ENCODE measurements at regions not wholly inside any gene's neighbourhood (a gene's known extent, or its start where the extent isn't known, plus 50 kb on each side); places are given as distances from the start of the nearest gene placed in this dataset.
"Not testable (repeated sequence)": the region's sequence is repeated elsewhere in the genome, so short reads cannot be mapped to it uniquely, and the experiment has no call there.

- intact Hi-C loops (cut with micrococcal nuclease), result loop anchor here (10.0 kb wide), 1 partner anchor 1415 kb away; the partner anchor contains the start of gene EFNA5
- H3K27me3 ChIP-seq (ENCODE audit: insufficient read depth, low read length); H2AFZ ChIP-seq (ENCODE audit: low read depth, low read length, poor library complexity, severe bottlenecking); H3K79me2 ChIP-seq (ENCODE audit: insufficient read depth, low read length); RAD21 ChIA-PET (ENCODE audit: low non-redundant PET in 1 of 2, low total read pairs in 2 of 2, uncharacterized antibody in 2 of 2, unreplicated experiment in 2 of 2); H3K36me3 ChIP-seq (ENCODE audit: control insufficient read depth in 1 of 2, insufficient read depth in 2 of 2, low read length in 2 of 2); H3K4me3 ChIP-seq (replicated peaks in 1 of 2; ENCODE audit: low read depth in 1 of 2, low read length in 2 of 2); H3K9me2 ChIP-seq (ENCODE audit: insufficient read depth); DNase-seq (ENCODE audit: low read depth, low spot score); H3K9me3 ChIP-seq (ENCODE audit: control insufficient read depth in 1 of 2, insufficient read depth in 1 of 2, low read depth in 1 of 2, low read length in 2 of 2); H3K4me2 ChIP-seq (ENCODE audit: low read length); H3K9ac ChIP-seq (ENCODE audit: low read length); H3K27ac ChIP-seq (ENCODE audit: low read depth, low read length); ATAC-seq; POLR2A ChIA-PET; BruUV-seq (replicated peaks); H4K20me1 ChIP-seq (ENCODE audit: insufficient read depth); H3K4me1 ChIP-seq (ENCODE audit: control insufficient read depth in 1 of 2, insufficient read depth in 2 of 2, low read length in 2 of 2): not testable (repeated sequence)
- CTCF ChIA-PET, result interaction anchor here (1.0 kb wide), 1 partner anchor 10 kb away, joined by 4 read pairs; no protein-coding TSS in a partner anchor
Measured at GRCh38 chr5:106259431-106260090, 1411.2 kb downstream of the EFNA5 start.

- Histone ChIP-seq H4K20me1 (ENCODE audit: insufficient read depth) (no peaks in the 10 kb centered on the region), H3K4me3 (replicated peaks in 1 of 2; ENCODE audit: low read depth in 1 of 2, low read length in 2 of 2) (no peak overlapping the region), H3K9me2 (ENCODE audit: insufficient read depth) (no peaks in the 10 kb centered on the region; the same call in 1 of the 2 replicates), H2AFZ (ENCODE audit: low read depth, low read length, poor library complexity, severe bottlenecking) (no peak overlapping the region), H3K27me3 (ENCODE audit: insufficient read depth, low read length) (no peaks in the 10 kb centered on the region), H3K9ac (ENCODE audit: low read length) (no peak overlapping the region), H3K36me3 (ENCODE audit: control insufficient read depth in 1 of 2, insufficient read depth in 2 of 2, low read length in 2 of 2) (no peaks in the 10 kb centered on the region), H3K79me2 (ENCODE audit: insufficient read depth, low read length) (no peaks in the 10 kb centered on the region), H3K4me1 (ENCODE audit: control insufficient read depth in 1 of 2, insufficient read depth in 2 of 2, low read length in 2 of 2) (peaks cover 0 to 4% of the 10 kb centered on the region in 2 experiments; a peak in 2 of 4 replicates), H3K27ac (ENCODE audit: low read depth, low read length) (no peak overlapping the region), H3K4me2 (ENCODE audit: low read length) (no peak overlapping the region; the same call in 1 of the 2 replicates), H3K9me3 (ENCODE audit: control insufficient read depth in 1 of 2, insufficient read depth in 1 of 2, low read depth in 1 of 2, low read length in 2 of 2) (no peaks in the 10 kb centered on the region)
- ATAC-seq (peak; percentile 84), DNase-seq (ENCODE audit: low read depth, low spot score) (peak; percentile 16)
- no TSS peak for BruUV-seq (replicated peaks)
- intact Hi-C loops (cut with micrococcal nuclease), result no loop called here
- ChIA-PET CTCF (interaction anchor here (1.0 kb wide), 1 partner anchor 11 kb away, joined by 4 read pairs; no protein-coding TSS in a partner anchor), POLR2A (no interaction called here), RAD21 (ENCODE audit: low non-redundant PET in 1 of 2, low total read pairs in 2 of 2, uncharacterized antibody in 2 of 2, unreplicated experiment in 2 of 2) (no interaction called here)
- no peak for TF ChIP-seq SRF (IDR thresholded peaks at IDR 0.05; ENCODE audit: low read depth)
- no peak for TF ChIP-seq EZH2 (IDR thresholded peaks at IDR 0.05)
- TF ChIP-seq CTCF (IDR thresholded peaks at IDR 0.05 in 2 of 3, conservative IDR thresholded peaks at IDR 0.05 in 1 of 3; ENCODE audit: borderline replicate concordance in 1 of 3, insufficient read depth in 1 of 3, low read depth in 2 of 3, low read length in 2 of 3), result no peak
- no peak for TF ChIP-seq ZFX (IDR thresholded peaks at IDR 0.05)
- TF ChIP-seq JUND (IDR thresholded peaks at IDR 0.05), result no peak
- no peak for TF ChIP-seq POLR2AphosphoS5 (IDR thresholded peaks at IDR 0.05; ENCODE audit: low read depth, low read length)
- TF ChIP-seq ELF1 (IDR thresholded peaks at IDR 0.05; ENCODE audit: borderline replicate concordance, low read depth), result no peak
- TF ChIP-seq ATF3 (IDR thresholded peaks at IDR 0.05), result no peak
- TF ChIP-seq FOSL1 (IDR thresholded peaks at IDR 0.05; ENCODE audit: low read depth), result no peak
- TF ChIP-seq RAD21 (IDR thresholded peaks at IDR 0.05; ENCODE audit: low read depth), result no peak
Measured at GRCh38 chr5:106258591-106259125, 1412.1 kb downstream of the EFNA5 start.

Measured in HCT116 (cell line).